ENCODE measurements at regions not wholly inside any gene's neighbourhood (a gene's known extent, or its start where the extent isn't known, plus 50 kb on each side); places are given as distances from the start of the nearest gene placed in this dataset.
"Not testable (repeated sequence)": the region's sequence is repeated elsewhere in the genome, so short reads cannot be mapped to it uniquely, and the experiment has no call there.

DNA sequence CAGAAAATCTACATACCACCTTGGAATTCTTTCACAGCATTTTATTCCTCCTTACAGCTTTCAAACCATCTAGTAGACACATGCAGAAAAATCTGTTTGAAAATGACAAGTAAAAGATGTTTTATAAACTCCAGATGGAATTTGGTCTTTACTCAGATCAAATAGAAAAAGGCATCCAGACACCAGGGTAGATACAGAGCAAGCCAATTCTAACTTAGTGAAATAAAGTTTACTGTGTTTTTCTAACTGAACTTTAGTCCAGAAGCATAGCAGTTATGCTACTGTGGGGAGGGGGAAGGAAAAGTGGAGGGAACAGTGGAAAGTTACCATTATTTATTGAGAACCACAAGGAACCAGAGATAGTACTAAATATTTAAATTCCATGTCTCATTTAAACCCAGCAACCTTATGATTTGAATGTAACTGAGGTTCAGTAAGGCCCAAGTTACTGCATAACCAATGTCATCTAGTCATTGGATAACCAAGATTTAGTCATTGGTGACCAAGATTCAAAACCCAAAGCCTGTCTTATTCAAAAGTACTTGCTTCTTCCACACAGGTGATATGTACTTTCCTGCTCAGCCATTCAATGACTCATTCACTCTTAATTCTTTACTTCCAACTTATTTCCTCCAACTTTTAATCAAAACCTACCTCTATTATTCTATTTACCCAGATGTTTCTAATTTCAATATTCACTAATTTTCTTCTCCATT is 57.7 kb downstream of the RAD51AP2 start:
- no peak for DNase-seq (ENCODE audit: low read depth)

DNA sequence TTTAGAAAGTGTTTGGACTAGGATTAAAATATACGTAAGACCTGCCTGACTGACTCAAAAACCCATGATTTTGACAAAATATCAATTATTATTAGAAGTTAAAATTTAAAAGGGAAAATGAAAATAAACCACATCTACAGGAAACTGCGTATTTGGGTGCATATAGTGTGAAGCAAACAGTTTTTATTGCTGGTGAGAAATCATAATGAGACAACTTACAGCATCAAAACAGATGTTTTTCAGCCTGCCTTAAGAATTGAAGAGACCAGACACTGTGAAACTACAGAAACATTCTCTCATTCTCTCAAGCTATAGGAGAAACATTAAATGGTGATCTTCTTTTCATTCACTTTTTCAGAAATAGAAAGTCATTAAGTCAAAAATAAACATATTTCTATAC is 62.9 kb downstream of the RAD51AP2 start:
- no peak for DNase-seq (ENCODE audit: low read depth)

DNA sequence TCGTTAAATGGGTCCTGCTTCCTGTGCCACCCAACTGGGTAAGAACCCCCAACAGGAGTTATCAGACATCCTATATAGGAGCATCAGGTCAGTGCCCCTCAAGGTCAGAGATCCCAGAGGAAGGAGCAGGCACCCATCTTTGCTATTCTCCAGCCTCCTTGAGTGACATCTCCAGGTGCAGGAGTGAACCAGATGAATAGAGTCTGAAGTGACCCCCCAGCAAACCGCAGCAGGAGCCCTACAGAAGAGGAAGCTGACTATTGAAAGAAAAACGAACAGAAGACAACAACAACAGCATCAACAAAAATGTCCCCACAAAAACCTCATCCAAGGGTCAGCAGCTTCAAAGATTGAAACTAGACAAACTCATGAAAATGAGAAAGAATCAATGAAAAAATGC is 72.0 kb downstream of the RAD51AP2 start:
- not testable (repeated sequence) for DNase-seq (ENCODE audit: low read depth)

DNA sequence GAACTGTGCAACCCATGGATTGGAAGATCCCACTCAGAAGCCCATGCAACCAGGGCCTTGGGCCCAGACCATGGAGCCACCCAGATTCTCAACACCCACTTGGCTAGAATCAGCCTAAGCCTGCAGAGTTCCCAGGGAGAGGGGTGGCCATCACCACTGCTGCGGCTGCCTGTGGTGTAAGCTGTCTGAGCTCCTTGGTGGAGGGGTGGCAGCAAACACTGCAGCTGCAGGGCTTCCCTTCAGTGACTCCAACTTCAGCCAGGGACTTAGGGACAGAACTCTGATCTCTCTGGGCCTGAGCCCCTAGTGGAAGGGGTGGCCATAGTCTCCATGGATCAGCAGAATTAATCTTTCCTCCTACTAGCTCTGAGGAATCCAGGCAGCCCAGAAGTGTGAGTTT is 72.5 kb downstream of the RAD51AP2 start:
- DNase-seq (ENCODE audit: low read depth), result no peak

DNA sequence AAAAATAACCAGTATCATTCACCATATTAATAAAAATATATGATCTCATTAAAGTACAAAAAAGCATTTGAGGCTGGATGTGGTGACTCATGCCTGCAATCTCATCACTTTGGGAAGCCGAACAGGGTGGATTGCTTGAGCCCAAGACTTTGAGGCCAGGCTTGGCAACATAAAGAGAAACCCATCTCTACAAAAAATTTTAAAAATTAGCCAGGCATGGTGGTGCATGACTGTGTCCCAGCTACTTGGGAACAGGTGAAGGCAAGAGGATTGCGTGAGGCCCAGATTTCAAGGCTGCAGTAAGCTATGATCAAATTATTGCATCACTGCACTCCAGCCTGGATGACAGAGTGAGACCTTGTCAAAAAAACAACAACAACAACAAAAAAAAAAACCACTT is 75.9 kb downstream of the RAD51AP2 start:
- no peak for DNase-seq (ENCODE audit: low read depth)

DNA sequence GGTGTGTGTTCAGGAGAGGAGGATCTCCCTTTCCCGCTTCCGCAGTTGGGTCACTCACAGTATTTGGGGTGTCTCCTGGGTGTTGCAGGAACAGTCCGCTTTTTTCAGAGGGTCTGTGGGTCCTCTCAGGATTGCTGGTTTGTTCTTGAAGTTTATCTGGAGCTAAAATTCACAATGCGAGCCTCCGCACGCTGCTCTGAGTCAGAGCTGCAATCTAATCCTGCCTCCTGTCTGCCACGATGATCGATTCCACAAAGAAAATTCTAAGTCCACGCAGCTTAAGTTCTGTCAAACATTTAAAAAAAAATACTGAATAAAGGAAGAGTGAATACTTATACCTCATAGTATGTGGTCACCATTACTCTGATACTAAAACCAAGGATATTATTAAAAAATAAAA is 76.5 kb downstream of the RAD51AP2 start:
- no peak for DNase-seq (ENCODE audit: low read depth)

DNA sequence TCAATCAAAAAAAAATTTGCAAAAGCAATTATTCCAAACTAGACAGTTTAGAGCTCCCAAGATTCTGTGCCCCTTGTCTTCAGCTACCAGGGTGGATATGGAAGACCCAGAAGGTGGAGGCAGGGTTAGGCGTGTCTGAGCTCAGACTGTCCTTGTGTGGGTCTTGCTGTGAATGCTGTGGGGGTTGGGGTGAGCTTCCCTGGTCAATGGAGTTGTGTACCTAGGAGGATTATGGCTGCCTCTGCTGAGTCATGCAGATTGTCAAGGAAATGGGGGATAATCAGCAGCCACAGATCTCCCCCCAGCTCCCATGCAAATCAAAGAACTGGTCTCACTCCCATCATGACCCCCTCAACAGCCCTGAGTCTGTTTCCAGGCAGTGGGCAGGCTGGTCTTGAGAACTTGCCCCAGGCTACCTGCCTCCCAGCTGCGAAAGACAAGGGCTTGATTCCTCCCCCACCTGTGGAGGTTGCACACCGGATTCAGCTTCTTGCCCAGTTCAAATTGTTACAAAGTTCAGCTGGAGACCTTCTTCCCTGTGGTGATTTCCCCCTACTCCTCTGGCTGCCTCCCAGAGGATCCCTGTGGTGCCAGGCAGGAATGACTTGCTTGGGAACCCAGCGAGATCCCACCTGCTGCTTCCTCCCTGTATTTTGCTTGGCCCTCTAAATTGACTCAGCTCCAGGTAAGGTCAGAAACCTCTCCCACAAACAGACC is 77.0 kb downstream of the RAD51AP2 start:
- DNase-seq (ENCODE audit: low read depth), result no peak

DNA sequence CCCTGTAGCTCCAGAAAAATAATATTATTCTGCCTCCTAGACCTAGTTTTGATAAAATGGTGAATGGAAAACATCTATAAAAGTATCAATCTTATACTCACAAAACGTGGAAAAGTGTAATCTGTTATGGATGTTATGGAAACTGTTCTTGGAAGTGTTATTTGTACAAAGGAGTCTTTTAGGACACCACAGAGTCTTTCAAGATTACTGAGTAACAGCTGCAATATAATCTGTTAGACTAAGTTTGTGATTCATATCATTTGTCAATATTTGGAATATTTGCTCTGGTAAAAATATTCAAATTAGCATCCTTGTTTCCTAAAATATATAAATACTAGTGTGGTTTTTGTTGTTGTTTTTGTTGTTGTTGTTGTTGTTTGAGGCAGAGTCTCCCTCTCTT is 87.9 kb downstream of the RAD51AP2 start:
- DNase-seq (ENCODE audit: low read depth), result no peak

DNA sequence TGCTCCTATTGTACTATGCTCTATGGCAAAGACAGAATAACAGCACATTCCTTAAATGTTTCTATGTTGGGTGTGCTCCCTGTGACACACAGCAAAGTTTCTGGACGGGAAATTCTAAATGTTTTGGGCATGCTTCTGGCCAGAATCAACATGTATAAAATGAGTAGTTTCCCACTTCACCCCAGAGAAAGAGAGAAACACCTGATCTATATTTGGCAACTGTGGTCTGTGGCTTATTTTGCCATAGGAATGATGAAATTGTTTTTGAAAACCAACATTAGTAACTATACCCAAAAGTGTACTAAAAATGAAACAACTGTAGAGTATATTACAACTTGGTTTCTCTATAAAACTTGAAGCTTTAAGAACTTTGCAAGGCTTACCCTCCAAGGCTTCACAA is 89.1 kb downstream of the RAD51AP2 start:
- DNase-seq (ENCODE audit: low read depth), result no peak

DNA sequence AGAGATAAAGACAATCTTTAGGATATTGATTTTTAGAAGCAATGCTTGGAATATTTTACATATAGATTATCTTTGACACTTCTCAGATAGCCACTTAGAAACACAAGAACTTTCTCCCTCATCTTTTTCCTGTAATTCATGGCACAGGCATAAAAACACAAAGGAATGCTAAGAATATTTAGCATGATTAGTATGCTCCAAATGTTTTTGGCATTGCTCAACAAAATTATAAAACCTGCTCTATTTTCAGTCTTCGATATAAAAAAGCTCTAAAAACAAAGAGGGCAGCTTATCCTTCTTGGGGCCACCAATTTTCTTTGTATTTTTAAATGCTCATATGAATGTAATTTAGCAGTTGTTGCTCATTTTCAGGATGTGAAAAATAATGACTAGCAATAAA is 90.8 kb downstream of the RAD51AP2 start:
- DNase-seq (ENCODE audit: low read depth), result no peak

DNA sequence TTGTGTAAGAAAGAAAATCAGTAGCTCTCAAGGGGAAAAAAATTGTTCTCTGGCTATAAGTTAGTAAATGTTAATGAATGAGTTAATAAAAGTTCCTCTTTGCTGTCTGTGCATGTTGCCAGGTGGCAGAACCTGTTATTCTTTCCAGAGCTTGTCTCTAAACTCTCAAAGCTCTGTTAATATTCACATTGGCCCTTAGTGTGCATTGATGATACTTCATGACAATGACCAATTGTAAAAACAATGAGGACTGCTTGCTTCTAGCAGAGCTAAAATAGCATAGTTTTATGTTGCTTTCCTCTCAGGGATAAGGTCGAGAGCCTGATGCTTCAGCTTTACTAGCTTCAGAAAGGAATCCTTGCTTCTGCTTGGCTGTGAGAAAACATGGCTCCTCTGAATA is 91.5 kb downstream of the RAD51AP2 start:
- DNase-seq (ENCODE audit: low read depth), result no peak

DNA sequence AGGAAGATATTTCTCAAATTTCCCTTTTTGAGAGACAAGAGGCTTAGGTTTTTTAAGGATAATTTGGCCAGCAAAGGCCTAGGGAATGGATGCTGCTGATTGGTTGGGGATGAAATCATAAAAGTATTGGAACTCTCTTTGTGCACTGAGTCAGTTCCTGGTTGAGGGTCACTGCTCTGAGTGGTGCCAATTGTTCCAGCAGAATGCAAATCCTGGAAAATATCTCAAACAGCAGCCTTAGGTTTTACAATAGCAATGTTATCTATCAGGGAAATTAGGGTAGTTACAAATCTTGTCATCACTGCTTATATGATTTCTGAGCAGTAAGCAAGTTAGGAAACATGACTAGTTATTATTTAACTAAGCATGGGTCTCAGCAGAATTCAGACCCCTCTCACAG is 96.2 kb downstream of the RAD51AP2 start:
- no peak for DNase-seq (ENCODE audit: low read depth)

DNA sequence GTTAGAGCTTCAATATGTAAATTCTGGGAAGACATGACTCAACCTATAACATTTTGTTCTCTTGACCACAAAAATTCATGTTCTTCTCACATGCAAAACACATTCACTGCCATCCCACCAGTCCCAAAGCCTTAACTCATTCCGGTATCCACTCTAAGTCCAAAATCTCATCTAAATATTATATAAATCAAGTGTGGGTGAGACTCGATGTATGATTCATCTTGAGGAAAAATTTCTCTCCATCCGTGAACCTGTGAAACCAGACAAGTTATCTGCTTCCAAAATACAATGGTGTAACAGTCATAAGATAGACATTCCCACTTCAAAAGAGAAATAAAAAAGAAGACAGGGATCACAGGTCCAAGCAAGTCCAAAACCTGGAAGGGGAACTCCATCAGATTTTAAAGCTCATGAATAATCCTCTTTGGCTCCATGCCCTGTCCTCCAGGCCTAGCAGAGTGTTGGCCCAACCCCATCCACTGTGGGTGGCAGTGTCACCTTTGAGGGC is 101.3 kb downstream of the RAD51AP2 start:
- no peak for DNase-seq (ENCODE audit: low read depth)

DNA sequence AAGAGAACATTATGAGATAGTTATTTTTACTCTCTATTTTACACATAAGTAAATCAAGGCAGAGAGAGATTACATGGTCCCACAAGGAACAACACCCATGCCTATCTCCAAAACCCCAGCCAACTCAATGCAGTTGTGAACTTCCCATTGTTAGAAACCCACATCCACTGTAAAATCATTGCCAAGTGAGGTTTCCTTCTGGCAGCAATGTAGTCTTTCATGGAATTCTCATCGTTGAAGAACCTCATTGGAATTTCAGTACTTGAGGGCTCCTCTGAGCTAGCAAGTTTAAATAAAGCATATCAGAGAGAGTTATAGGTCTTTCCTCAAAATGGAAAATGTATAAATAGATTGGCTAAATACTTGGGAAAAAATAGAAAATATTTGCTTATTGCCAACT is 105.2 kb downstream of the RAD51AP2 start:
- DNase-seq (ENCODE audit: low read depth), result no peak

DNA sequence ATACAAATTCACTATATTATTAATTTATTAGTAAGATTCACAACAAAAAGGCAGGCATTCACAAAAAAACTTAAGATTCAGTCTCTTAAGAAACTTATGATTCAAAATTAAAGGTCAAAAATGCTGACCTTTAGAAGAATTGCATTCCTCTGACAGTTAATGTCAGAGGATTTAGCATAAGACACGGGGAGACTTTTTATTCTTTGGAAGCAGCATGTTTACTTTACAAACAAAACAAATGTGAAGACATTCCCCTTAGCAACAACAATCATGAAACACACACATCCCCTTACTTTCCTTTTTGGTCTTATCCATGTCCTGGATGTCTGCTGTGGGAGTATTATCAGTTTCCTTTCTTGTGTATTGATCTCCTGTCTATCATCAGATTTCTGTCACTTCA is 117.1 kb downstream of the RAD51AP2 start:
- no peak for DNase-seq (ENCODE audit: low read depth)

DNA sequence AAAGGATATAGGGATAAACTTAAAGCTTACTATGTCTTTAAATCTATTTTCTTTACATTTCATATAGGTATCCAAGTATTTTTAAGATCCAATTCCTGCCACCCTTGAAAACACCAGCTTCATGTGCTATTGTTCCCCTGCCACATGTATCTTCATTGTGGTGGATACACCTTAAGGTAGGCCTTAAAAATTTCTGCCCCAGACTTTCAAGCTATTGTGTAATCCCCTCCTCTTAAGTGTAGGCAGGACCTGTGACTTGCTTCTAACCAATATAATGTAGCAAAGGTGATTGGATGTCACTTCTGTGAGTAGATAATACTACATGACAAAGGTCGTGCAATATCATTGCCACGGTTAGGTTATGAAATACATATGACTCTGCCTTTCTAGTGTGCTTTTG is 119.5 kb downstream of the RAD51AP2 start:
- no peak for DNase-seq (ENCODE audit: low read depth)

DNA sequence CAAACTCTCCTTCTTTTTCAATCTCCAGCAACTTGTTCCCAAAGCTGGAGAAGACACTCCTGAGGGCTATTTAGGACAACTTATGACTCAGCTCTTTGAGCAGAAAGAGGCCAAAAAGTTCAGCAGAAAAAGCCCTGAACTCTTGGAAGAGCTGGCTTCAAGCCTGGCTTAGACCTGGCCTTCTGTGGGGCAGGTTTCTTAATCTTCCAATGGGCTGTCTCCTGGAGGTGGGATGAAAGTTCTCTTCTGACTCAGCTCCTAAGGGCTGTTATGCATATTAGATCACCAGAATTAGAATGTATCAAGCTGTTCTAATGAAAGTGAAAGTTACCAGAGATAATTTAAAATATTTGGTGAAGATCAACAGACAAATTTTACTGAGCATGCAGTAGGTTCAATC is 129.4 kb downstream of the RAD51AP2 start:
- DNase-seq (ENCODE audit: low read depth), result no peak

DNA sequence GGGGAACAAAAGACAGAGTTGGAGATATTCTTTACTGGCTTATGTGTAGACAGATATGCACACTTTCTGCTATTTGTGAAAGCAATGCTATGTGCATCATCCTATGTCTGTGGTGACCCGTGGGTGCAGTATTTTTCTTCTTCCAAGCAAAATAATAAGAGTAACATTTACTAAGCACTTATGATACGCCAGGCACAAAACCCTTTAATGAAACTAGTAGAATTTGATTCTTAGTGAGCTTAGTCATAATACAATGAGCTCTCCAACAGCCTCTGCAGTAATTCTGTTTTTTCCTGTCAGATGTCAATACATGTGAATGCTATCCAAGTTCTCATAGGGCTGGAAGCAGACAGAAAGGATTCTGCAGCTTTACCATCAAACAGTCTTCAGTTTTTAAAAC is 130.6 kb downstream of the RAD51AP2 start:
- no peak for DNase-seq (ENCODE audit: low read depth)

DNA sequence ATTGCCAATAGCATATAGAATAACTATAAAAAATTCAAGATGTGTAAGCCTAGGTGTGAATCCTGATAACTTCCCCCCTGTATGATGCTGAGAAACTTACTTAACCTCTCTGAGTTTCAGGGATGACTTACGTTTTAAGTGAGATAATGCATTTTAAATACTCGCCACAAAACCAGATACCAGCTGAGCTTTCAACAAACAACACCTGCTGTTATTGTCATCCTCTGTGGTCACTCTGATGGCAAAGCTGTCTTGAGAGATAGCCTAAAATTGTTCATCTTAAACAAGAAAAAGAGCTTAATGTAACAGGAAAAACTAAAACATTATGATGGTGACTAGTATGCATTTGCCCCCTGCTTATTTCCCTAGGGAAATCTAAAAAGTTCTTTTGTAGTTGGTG is 131.5 kb downstream of the RAD51AP2 start:
- no peak for DNase-seq (ENCODE audit: low read depth)

DNA sequence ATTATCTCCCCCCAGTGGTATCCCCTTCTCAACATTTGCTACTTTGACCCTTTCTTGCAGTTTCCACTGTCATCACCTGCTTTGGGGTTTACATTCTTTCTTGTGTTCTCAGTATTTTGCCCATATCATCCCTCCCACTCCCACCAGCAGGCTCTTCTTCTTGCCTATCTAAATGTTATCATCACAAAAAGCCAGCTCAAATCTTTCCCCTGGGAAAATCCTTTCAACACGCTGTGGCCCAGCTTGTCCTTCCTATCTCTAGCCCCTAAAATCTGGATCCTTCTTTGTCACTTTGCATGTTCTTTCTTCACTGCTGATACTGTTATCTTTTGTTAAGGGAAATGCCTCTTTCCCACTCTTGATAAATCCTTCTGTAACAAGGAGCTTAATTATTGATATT is 138.2 kb downstream of the RAD51AP2 start:
- DNase-seq (ENCODE audit: low read depth), result no peak

DNA sequence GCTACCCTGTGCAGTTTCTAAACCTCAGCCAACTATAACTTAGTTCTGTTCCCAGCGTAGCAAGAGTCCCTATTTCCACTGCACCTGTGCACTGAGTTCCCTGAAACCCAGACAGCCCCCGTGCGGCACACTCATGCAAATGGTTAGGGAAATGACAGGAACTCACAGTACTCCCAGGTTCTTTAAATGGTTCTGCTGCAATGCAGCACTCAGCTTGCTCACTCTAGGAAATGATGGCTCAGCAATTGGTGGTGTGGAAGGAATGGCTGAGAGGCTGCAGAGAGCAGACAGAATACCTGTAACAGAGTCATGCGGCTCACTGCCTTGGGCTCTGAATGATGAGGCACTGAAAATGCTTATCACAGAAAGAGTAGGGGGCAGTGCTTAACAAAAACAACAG is 143.0 kb downstream of the RAD51AP2 start:
- no peak for DNase-seq (ENCODE audit: low read depth)

DNA sequence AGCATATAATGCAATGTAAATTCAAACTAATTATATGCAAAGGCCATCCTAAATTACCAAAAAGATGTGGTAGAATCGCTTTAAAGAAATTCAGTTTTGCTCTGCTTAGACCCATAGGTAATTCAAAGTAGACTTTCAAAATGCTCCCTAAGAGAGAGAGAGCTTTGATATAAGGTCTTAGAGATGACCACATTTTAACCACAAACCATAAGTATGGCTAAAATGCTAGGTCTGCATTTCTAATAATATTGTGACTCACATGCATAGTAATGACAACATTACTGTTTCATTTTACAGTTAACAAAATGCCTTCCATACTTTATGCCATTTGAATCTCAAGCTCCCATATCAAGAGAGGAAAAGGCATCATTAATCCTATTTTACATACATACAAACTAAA is 144.5 kb downstream of the RAD51AP2 start:
- no peak for DNase-seq (ENCODE audit: low read depth)

DNA sequence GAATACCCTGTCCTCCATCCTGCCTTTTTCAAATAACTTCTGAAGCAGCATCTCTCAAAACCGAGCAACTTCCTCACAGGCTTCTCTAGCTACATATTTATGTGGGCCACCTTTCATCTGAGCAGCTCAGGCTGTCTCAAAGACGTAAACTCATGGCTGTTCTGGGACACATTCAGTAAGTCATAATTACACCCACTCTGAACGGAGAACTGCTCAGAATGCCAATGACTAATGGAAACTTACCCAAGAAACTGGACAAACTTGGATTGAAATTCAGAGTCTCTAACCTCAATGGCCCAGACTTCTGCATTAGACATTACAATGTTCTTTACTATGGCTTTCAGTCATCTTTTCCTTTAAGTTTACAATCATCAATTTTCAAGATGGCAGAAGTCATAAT is 145.2 kb downstream of the RAD51AP2 start:
- no peak for DNase-seq (ENCODE audit: low read depth)

DNA sequence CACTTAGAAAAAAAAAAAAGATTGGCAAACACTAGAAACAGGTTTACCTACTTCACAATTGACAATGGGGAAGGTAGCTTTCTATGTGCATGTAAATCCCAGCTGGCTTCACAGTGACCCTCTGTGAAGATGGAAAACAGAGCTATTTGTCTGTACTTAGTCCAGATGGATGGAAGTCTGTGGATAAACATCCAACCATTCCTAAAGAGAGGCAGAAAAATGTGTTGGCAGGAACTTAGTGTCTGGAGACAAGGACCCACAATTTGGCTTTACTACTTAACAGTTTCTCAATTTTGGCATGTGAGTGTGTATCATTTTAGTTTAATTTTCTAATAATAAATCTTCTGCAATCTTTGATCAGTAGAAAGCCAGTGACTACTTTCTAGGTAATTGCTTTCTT is 154.4 kb downstream of the RAD51AP2 start:
- DNase-seq (ENCODE audit: low read depth), result no peak

Data from stimulated activated CD4-positive, alpha-beta T cell treated with anti-CD3 and anti-CD28 coated beads, Interleukin-2, amount 100 ng/mL, for 4 hours (primary cell).